BJ (cell line): ENCODE measurements at regions not wholly inside any gene's neighbourhood (a gene's known extent, or its start where the extent isn't known, plus 50 kb on each side); places are given as distances from the start of the nearest gene placed in this dataset.
"Not testable (repeated sequence)": the region's sequence is repeated elsewhere in the genome, so short reads cannot be mapped to it uniquely, and the experiment has no call there.

Source experiments
- CTCF ChIA-PET: fragments of 350-600 bp; formaldehyde crosslinking; extraction: SDS; loops from one replicate; lab custom pipeline; 2021; ENCODE audit warnings: antibody characterized with exemption, inconsistent platforms; lab: Yijun Ruan, JAX
- POLR2A ChIA-PET: fragments of 300-600 bp; sonication (Branson Sonifier 250); formaldehyde crosslinking; extraction: SDS; loops from one replicate; lab custom pipeline; 2021; ENCODE audit warnings: antibody characterized with exemption; lab: Charles Lee
- DNase-seq: peaks from one replicate; pipeline ENCODE4 v3.0.0-alpha.2; 2011; ENCODE audit warnings: low read depth
- H3K27me3 ChIP-seq: 2 replicates; pipeline ENCODE4 v1.6.0; 2011; ENCODE audit warnings: low read length; ENCODE audit not compliant: control insufficient read depth, insufficient read depth
- H3K36me3 ChIP-seq: 2 replicates; pipeline ENCODE4 v1.5.1; 2011; ENCODE audit warnings: low read length; ENCODE audit not compliant: control insufficient read depth, insufficient read depth
- H3K4me3 ChIP-seq: 2 replicates; pipeline ENCODE4 v1.5.1; 2011; ENCODE audit warnings: low read depth, mild to moderate bottlenecking, control low read depth, low read length
- TF ChIP-seq, protein P1 (sequence below): IDR thresholded peaks from 2 replicates; pipeline ENCODE4 v1.5.1; 2011; ENCODE audit warnings: low read depth, mild to moderate bottlenecking, control low read depth, inconsistent platforms, low read length, moderate library complexity; ENCODE audit not compliant: insufficient read depth

- no peak overlapping the region for H3K4me3 ChIP-seq
- no peak for DNase-seq
- TF ChIP-seq, protein P1, sequence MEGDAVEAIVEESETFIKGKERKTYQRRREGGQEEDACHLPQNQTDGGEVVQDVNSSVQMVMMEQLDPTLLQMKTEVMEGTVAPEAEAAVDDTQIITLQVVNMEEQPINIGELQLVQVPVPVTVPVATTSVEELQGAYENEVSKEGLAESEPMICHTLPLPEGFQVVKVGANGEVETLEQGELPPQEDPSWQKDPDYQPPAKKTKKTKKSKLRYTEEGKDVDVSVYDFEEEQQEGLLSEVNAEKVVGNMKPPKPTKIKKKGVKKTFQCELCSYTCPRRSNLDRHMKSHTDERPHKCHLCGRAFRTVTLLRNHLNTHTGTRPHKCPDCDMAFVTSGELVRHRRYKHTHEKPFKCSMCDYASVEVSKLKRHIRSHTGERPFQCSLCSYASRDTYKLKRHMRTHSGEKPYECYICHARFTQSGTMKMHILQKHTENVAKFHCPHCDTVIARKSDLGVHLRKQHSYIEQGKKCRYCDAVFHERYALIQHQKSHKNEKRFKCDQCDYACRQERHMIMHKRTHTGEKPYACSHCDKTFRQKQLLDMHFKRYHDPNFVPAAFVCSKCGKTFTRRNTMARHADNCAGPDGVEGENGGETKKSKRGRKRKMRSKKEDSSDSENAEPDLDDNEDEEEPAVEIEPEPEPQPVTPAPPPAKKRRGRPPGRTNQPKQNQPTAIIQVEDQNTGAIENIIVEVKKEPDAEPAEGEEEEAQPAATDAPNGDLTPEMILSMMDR: no peak
- no peaks in the 10 kb centered on the region for H3K36me3 ChIP-seq
- no peaks in the 10 kb centered on the region; the same call in 1 of the 2 replicates for H3K27me3 ChIP-seq
- ChIA-PET POLR2A (no interaction called here), CTCF (no interaction called here)
These were observed 177.8 kb upstream of the C14orf180 start for GRCh38 chr14:104401785-104402184.

DNA sequence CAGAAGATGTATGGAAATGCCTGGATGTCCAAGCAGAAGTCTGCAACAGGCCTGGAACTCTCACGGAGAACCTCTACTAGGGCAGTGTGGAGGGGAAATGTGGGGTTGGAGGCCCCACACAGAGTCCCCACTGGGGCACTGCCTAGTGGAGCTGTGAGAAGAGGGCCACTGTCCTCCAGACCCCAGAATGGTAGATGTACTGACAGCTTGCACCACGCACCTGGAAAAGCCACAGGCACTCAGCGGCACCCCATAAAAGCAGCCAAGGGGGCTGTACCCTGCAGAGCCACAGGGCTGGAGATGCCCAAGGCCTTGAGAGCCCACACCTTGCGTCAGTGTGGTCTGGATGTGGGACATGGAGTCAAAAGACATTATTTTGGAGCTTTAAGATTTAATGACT lies 177.3 kb upstream of the C14orf180 start:
- CTCF ChIA-PET, POLR2A ChIA-PET, H3K4me3 ChIP-seq, H3K27me3 ChIP-seq, H3K36me3 ChIP-seq, DNase-seq: not testable (repeated sequence)

- no peaks in the 10 kb centered on the region; the same call in 1 of the 2 replicates for H3K27me3 ChIP-seq
- ChIA-PET POLR2A (no interaction called here), CTCF (no interaction called here)
These were observed 175.9 kb upstream of the C14orf180 start for GRCh38 chr14:104403421-104404220.

DNA sequence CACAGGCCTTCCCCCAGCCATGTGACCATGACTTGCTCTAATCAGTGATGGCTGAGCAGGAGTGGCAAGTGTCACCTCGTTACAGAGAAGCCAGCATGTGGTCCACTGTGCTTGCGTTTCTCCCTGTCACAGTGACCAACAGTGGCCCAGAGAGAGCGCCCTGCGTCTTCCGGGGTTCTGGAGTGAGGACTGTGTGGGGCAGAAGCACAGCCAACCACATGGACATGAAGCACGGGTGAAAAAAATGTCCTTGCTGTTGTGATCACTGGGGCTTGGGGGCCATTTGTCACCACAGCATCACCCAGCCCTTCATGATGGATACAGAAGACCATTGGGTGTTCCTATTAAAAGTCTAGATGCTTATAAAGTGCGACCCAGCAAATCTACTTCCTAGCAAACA lies 174.6 kb upstream of the C14orf180 start:
- TF ChIP-seq, protein P1: no peak
- no peaks in the 10 kb centered on the region for H3K36me3 ChIP-seq

More at GRCh38 chr14:104403421-104404220, 175.9 kb upstream of the C14orf180 start:
- no peak for DNase-seq
- Histone ChIP-seq H3K36me3 (no peaks in the 10 kb centered on the region), H3K4me3 (no peak overlapping the region)
- TF ChIP-seq, protein P1: no peak

GRCh38 chr14:104405360-104406226 lies 174.0 kb upstream of the C14orf180 start:
- TF ChIP-seq, protein P1: no peak
- Histone ChIP-seq H3K27me3 (no peaks in the 10 kb centered on the region; the same call in 1 of the 2 replicates), H3K36me3 (no peaks in the 10 kb centered on the region), H3K4me3 (no peak overlapping the region)
- DNase-seq: no peak
- ChIA-PET POLR2A (no interaction called here), CTCF (no interaction called here)

More for the DNA sequence above, 174.6 kb upstream of the C14orf180 start:
- H3K4me3 ChIP-seq: no peak overlapping the region
- no peaks in the 10 kb centered on the region; the same call in 1 of the 2 replicates for H3K27me3 ChIP-seq
- ChIA-PET POLR2A (no interaction called here), CTCF (no interaction called here)
- DNase-seq: no peak
